ENCODE measurements at regions not wholly inside any gene's neighbourhood (a gene's known extent, or its start where the extent isn't known, plus 50 kb on each side); places are given as distances from the start of the nearest gene placed in this dataset.

GRCh38 chr7:46589286-46589685 is 668.2 kb upstream of the IGFBP3 start:
- H3K36me3 ChIP-seq: no peaks in the 10 kb centered on the region
- ATAC-seq: no peak
- no peaks in the 10 kb centered on the region for H3K27me3 ChIP-seq
- H3K4me1 ChIP-seq: no peaks in the 10 kb centered on the region
- no peak for TF ChIP-seq CTCF (IDR thresholded peaks at IDR 0.05)
- H3K27ac ChIP-seq: no peak overlapping the region
- H3K9me3 ChIP-seq: peaks cover 0 to 17% (median 6%) of the 10 kb centered on the region in 11 donors
- intact Hi-C loops (cut with DNase I): no loop called here
- no peak for DNase-seq
- WGBS, 2 donors: 63 to 65% methylated on average over 5 of the region's 5 CpGs
- no peak overlapping the region for H3K4me3 ChIP-seq

GRCh38 chr7:46586406-46586805 is 665.3 kb upstream of the IGFBP3 start:
- no peak for DNase-seq
- Histone ChIP-seq H3K4me1 (no peaks in the 10 kb centered on the region), H3K36me3 (no peaks in the 10 kb centered on the region), H3K4me3 (no peak overlapping the region), H3K9me3 (no peaks in the 10 kb centered on the region), H3K27me3 (no peaks in the 10 kb centered on the region), H3K27ac (no peak overlapping the region)
- 60 to 68% methylated on average over 1 of the region's 1 CpG for whole genome bisulfite sequencing, 2 donors
- TF ChIP-seq CTCF (IDR thresholded peaks at IDR 0.05): no peak
- peak; percentile 44 to 90 (median 67) for ATAC-seq
- intact Hi-C loops (cut with DNase I): no loop called here

GRCh38 chr7:46583656-46584055 is 662.6 kb upstream of the IGFBP3 start:
- Histone ChIP-seq H3K27me3 (no peaks in the 10 kb centered on the region), H3K9me3 (no peaks in the 10 kb centered on the region), H3K36me3 (no peaks in the 10 kb centered on the region), H3K4me1 (no peaks in the 10 kb centered on the region), H3K4me3 (no peak overlapping the region), H3K27ac (no peak overlapping the region)
- no peak for TF ChIP-seq CTCF (IDR thresholded peaks at IDR 0.05)
- intact Hi-C loops (cut with DNase I): no loop called here
- 83 to 86% methylated on average over 1 of the region's 1 CpG for WGBS, 2 donors
- ATAC-seq (peak in 5 of 8 donors; percentile 14 to 76 (median 62)), DNase-seq (no peak)

- Histone ChIP-seq H3K4me3 (no peak overlapping the region), H3K27me3 (no peaks in the 10 kb centered on the region), H3K27ac (no peak overlapping the region), H3K36me3 (no peaks in the 10 kb centered on the region), H3K4me1 (peaks cover 0 to 7% (median 0%) of the 10 kb centered on the region in 9 donors), H3K9me3 (no peaks in the 10 kb centered on the region)
- TF ChIP-seq CTCF (IDR thresholded peaks at IDR 0.05): no peak
- DNase-seq (no peak), ATAC-seq (no peak)
- WGBS, 2 donors: 70 to 73% methylated on average over 3 of the region's 3 CpGs
- intact Hi-C loops (cut with DNase I): no loop called here
Measured at GRCh38 chr7:46581268-46581667, 660.2 kb upstream of the IGFBP3 start.
